NCI-H2196 (cell line): ENCODE measurements at regions not wholly inside any gene's neighbourhood (a gene's known extent, or its start where the extent isn't known, plus 50 kb on each side); places are given as distances from the start of the nearest gene placed in this dataset.

ENCODE experiments used
- DNase-seq: peaks from one replicate; lab custom pipeline; 2025; ENCODE audit not compliant: unreplicated experiment; lab: John Stamatoyannopoulos, UW

- DNase-seq: no peak
Measured at GRCh38 chr9:86697999-86698398, 249.3 kb downstream of the GAS1 start.

DNA sequence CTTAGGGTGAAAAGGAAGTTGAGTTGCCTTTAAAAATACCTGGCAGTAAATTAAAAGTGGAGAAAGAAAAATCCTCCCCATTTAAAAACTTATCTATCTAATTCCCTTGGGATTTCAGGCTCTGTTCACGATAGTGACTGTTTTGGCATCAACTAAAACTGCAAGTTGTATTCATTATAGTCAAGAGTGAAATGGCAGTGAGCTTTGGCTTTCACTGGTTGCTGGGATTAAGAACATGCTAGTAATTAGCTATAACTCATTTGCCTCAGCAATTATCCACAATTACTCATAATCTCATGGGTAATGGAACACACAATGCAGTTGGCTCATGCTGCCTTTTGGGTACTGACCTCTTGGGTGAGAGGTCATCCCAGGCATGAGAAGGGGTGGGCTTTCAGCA is 250.1 kb downstream of the GAS1 start:
- DNase-seq: no peak

DNA sequence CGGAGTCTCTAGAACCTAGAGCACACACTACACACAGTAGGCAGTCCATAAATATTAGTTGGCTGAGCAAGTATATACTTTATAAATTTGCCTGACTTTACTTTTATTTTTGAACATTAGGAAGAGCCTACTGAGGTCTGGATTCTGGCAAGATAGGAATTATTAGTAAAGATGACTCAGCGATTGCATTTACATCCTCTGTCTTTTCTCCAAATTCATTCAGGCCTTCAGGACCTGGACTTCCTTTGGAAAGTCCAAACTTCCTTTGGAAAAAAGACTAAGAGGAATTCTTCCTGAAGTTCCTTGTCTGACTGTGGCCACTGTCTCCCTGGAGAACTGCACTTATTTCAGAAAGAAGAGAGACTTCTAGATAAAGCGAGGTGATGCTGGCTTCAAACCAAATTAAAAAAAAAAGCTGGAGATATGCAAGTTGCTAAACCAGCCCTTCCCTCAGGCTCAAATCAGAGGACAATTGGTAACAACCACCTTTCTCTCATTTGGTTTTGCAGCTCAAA is 251.3 kb downstream of the GAS1 start:
- no peak for DNase-seq

GRCh38 chr9:86690034-86690433 is 257.3 kb downstream of the GAS1 start:
- no peak for DNase-seq

DNA sequence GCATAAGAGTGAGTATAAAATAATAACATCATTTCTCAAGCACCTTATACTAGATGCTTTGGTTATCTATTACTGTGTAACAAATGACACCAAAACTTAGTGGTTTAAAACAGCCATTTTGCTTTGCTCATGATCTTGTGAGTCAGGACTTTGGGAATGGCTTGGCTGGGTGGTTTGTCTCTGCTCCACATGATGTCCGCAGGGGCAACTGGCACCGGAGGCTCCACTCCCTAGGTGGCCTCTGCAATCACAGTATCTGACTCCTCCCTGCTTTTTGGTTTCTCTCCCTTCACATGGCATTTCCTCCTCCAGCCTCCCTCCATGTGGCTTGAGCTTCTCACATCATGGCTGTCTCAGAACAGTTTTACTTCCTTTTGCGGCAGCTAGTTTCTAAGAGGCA is 259.5 kb downstream of the GAS1 start:
- no peak for DNase-seq

DNA sequence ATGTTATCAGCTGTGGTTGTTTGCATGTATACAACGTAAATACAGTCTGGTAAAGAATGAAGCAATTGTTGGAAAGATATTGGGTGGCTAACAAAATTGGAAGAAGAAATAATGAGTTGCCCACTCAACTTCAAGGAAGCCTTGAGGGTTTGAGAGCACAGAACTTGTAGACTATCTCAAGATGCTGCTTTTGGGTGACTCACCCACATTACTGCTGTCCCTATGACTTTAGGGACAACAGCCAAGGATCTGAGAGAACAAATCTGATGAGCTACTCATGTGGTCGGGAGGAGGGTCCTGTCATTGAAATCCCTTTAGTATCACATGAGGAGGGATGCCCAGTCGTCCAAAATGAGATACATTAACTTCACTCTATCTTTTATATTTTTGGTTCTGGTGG is 261.8 kb downstream of the GAS1 start:
- DNase-seq: no peak

DNA sequence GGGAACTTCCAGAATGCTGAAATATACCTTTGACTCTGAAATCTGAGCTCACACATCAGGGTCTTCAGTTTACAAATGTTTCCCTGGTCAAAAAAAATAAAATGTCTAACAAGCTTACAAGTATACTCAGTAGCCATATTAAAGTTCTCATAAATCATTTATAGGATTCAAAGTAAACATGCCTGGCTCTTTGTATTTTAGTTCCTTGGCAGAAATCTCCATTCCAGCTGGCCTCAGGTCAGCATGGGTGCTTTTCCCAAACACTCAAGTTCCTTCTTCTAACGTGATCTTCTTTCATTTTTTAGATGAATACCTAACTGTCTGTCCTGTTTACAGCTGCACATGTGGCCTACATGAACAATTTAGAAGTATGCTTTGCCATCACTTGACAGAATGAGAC is 263.2 kb downstream of the GAS1 start:
- no peak for DNase-seq

DNA sequence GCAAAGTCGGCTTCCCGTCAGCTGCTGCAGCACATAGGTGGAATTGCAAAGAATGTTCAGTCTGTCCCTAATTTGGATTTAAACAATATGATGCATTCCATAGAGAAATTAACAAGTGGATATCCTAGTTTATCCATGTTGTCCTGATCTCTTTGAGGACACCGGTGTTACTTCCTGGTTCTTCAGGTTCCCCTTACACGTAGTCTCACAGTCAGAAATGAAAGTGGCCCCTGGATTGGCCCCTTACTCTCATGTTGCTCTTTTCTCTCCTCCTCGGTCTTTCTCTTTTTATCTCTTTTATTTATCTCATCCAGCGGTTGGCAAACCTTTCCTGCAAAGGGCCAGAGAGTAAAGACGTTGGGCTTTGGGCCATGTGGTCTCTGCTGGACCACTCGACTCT is 265.1 kb downstream of the GAS1 start:
- DNase-seq: no peak

DNA sequence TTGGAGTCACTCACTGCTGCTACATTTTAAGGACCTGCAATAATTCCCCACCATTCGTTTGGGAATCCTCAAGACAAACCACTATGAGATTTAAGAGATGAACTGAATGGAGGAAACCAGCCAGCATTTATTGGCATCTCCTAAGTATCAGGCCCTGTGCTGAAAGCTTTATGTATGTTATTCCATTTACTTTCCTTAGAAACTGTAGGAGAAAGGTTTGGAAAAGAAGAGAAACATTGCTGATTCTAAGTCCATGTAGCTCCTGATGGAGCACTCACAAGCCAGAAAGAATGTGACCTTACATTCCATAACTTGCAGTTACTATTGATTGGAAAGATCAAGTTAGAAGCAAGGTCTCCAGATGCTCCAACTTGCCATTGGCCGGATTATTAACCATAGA is 267.4 kb downstream of the GAS1 start:
- no peak for DNase-seq

- no peak for DNase-seq
Measured at GRCh38 chr9:86676396-86676795, 270.9 kb downstream of the GAS1 start.

DNA sequence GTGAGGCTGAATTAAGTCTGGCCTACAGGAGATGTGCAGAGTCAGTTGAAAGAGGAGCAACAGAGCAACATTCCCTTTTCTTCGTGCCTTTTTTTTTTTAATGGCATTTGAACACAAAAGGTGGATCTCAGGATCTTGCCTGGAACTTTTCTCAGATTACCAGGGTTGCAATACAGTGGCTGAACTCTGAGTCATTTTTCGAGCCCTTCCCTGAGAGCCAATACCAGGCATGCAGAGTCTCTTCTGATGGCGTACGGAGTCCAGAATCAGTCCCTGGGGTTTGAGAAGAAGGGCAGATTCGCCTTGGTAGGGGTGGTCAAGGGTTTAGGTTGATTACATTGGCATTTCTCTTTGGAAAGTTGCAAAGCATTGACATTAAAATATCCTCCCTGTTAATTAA is 271.5 kb downstream of the GAS1 start:
- no peak for DNase-seq

GRCh38 chr9:86674487-86674886 is 272.8 kb downstream of the GAS1 start:
- no peak for DNase-seq

- DNase-seq: no peak
Measured at GRCh38 chr9:86672966-86673365, 274.3 kb downstream of the GAS1 start.

DNA sequence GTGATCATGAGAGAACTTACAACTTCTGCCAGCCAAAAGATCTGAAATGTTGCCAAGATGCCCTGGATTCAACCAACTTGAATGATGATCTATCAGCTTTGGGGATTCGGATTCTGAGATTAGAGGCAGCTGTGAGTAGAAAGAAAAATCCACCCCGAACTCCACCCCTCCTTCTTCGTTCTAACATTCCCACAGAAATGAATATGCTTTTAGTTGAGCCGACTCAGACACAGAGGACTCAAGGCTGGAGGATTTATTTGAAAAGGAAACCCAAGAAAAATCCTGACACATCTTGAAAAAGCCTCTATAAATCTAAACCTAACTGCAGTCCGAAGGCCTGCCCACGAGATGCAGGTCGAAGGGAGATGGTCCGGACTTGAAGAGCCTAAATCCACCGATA is 275.0 kb downstream of the GAS1 start:
- no peak for DNase-seq

DNA sequence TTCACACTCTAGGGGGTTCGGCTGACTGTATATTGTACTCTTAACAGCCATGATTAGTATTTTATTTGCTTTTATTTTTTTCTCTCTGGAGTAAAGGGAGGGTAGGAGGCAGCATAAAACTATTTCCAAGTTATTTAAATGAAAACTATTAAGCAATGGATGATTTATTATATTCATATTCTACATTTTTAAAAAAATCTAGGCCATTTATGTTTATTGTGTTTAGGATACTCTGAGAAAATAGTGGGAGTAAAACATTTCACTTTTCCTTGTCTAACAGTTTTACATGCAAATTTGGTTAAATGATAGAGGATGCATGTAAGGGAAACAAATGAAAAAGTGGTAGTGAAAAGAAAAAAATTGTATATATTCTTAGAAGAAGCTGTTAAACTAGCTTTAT is 276.3 kb downstream of the GAS1 start:
- DNase-seq: no peak

- DNase-seq: no peak
Measured at GRCh38 chr9:86670536-86670935, 276.8 kb downstream of the GAS1 start.

GRCh38 chr9:86670076-86670475 is 277.2 kb downstream of the GAS1 start:
- DNase-seq: no peak

DNA sequence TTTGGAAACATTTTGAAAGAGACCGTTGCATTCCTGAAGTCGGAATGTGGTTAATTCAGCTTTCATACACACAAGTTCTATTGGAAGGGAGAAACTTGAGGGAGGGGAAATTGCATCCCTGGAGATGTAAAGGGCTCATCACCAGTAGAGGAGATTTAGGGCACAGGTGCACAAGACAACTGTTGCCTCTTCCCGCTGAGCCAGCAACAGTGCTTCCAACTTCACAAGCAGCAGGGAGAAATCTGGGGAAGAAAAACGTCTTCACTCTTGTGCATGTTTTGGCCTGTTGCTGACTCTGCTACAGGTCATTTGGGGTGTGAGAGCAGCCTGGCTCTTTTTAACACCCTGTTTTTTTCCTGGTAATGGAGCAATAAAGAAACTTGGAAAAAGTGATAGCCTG is 277.9 kb downstream of the GAS1 start:
- DNase-seq: no peak

DNA sequence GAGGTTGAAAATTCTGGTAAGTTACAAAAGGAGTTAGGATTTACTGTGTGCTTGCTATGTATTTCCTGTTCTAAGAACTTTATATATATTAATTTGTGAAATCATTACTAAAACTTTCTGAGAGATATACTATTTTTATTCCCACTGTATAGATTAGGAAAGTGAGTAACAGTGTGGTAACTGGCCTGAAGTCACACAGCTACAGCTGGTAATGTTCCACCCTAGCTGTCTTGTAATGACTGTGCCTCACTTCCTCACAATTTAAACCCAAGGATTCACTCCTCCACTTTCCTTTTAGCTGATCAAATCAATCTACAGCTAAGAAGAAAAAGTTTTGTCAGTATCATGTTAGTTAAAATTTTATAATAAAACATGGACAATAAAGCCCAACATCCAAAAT is 278.8 kb downstream of the GAS1 start:
- no peak for DNase-seq

DNA sequence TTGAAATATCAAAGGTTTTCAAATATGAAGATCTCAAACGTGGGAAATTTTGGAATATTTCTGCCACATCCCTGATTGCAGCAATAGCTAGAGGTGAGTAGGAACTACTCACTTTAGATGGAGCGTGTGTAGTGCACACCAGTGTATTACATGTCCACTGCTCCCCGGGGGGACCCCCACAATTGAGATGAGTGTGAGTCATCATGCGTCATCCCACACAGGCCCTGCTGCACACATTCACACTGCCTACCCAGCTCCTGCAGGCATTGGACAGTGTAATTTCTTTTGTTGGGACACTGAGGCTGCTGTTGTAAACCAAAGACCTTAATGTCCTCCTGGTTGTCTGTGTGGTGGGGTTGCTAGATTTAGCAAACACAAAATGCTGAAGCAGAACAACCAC is 280.0 kb downstream of the GAS1 start:
- DNase-seq: no peak

DNA sequence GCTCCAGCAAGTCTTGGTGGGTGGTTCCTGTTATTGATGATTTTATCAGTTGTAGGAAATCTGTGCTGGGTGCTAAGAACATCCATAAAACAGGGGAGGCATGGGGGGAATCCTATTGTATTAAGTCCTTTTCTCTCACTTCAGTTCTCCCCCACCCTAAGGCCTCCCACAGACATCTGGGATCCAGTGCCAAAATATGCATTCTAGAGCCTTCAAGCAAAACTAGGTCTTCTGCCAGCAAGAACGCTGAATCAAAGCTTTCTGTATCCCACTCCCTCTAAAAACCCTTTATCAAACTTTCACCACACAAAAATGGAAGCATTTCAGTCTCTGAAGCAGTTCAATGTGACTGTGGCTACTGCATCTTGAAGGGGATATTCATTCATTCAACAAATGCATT is 281.9 kb downstream of the GAS1 start:
- no peak for DNase-seq

- no peak for DNase-seq
Measured at GRCh38 chr9:86664603-86665002, 282.7 kb downstream of the GAS1 start.

DNA sequence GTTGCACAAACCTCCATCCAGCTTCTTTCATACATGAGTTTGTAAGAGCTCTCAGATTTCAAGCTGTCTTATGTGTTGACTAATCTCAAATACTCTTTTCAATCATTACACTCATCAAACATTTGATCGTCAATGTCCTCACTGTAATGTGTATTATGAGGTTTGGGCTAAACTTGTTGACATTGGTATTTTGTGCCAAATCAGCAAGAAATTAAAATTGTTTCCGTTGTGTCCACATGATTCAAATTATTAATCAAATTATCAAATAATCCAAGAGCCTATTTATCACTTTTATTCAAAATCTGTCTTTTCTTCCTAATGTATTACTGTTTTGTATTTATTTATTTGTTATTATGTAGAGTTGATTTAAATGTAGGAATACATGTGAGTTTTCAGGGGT is 283.4 kb downstream of the GAS1 start:
- DNase-seq: no peak

- DNase-seq: no peak
Measured at GRCh38 chr9:86662890-86663468, 284.3 kb downstream of the GAS1 start.
